ENCODE measurements at regions not wholly inside any gene's neighbourhood (a gene's known extent, or its start where the extent isn't known, plus 50 kb on each side); places are given as distances from the start of the nearest gene placed in this dataset.
"Not testable (repeated sequence)": the region's sequence is repeated elsewhere in the genome, so short reads cannot be mapped to it uniquely, and the experiment has no call there.

DNA sequence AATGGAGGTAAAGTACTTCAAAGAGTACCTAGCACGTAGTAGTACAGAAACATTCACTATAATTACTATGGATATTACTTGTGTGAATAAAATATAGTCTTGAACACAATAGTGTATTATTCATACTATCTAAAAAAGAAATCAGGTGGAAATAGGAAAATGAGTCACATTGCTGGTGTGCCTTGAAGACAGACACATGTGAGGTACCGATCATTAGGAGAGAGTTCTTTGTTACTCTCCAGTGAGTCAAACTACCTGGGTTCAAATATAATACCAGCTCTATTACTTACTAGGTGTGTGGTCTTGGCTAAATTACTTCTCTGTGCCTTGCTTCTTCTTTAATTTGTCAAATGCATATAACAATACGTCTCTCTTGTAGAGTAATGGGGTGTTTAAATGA lies 50.8 kb upstream of the BEND6 start:
- no peak for DNase-seq

DNA sequence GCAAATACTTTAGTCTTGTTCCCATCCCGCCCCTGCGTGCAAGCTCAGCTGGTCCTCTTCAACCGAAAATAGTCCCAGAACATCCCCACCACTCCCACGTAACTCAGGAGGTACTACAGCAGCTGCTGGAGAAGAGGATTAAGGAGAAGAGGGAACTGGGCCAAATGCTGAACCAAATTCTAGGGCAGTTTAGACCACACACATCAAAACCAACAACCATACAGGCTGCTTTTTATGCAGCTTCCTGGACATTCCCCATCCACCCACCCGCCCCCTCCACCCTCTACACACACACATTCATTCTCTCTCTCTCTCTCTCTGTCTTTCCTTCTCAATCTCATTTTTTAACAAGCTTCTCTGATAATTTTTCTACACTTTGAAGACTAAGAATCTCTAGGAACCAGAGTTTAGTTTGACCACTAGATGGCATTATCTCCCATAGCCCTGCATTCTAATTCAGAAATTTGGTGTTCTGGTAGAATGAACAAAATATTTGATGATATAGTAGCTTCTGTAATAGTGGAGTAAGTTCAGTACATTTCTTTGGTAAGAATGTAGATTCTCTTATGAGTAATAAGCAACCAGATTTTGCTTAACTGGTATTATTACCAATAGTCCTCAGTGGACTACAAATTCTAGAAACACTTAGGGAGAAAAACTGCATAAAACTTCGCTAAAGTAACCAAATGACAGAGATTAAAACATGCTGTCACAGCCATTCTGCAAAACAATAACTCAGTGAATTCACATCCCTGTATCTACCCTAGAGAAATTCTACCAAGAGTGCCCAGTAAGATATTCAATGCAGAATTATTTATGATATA lies 52.1 kb upstream of the BEND6 start:
- peak; percentile 4 to 18 for DNase-seq

DNA sequence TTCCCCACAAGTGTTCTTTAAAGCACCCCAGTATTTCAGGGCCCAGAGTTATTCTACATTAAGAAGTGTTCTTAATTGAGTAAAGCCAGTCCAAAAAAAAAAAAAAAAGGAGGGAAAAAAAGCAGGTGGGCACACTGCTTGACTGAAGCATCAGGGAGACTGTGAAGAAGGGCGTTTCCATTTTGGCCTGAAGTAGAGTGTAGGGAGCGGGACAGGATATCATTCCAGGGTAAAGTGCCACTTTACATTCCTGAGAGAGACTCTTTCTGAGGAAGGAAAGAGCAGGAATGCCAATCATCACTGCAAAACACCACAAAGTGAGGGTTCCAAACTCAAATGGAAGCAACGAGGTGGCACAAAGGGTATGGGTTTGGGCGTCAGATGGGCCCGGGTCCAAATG lies 54.1 kb upstream of the BEND6 start:
- no peak for DNase-seq

DNA sequence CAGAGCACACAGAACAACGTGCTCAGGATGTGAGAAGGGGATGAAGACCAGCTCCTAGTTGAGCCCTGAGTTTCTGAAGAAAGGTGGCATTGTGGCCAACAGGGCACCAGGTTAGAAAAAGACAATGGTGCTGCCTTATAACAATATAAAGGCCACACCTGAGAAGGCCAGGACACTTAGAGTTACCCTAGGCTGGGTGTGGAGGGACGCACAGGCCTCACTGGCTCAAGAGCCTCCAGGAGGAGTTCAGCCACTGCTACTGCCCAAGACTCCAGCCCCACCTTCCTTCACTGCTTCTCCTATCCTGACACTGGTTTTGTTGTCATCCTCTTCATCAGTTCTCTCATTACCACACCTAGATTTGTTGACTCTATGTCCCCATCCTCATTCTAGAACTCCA lies 55.2 kb upstream of the BEND6 start:
- DNase-seq, result no peak

DNA sequence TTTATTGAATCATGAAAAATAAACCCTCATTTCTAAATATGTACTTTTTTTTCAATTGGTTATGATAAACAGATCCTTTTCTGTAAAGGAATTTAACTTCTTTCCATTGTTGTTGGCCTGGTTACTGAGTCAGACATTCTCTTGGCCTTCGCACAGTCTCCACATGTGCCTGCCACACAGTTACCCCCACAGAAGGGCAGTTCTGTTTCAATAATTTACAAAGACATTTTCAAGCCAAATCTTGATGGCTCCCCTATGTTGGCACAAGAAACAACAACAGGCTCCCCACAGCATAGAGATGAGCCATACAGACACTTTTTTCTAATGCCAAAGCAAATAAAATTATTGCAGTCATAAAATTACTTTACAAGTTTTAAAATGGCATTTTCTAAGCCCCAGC lies 55.6 kb upstream of the BEND6 start:
- DNase-seq, result no peak

DNA sequence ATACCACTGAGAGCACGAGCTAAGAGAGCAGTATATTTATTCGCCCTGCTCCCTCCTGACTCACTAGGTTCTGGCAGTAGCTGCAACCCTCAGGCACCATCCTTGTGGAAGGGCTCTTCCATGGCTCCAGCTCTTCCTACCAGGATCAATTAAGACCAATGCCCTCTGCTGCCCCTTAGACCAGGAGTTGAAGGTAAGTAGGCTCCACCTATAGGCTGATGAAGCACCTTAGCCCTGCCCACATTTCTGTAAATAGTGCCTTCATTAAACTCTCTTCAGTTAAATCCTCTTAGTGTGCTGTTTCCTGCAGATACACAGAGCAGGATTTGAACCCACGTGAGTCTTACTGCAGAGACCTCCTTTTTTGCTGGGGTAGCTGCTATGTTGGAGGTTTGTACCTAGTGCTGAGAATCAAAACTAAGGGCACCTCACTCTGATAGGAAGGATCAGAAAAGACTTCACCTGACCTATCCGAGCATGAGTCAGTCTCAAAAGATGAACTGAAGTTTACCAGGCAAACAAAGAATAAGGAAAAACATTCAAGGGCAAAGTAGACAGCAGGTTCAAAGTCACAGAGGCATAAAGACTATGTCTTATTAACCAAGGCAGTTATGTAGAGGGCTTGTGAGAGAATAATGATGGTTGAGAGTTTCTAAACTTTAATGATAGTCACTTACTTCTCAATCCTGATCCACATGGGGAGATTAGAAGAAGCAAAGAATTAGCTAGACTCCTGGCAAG lies 56.9 kb upstream of the BEND6 start:
- no peak for DNase-seq

DNA sequence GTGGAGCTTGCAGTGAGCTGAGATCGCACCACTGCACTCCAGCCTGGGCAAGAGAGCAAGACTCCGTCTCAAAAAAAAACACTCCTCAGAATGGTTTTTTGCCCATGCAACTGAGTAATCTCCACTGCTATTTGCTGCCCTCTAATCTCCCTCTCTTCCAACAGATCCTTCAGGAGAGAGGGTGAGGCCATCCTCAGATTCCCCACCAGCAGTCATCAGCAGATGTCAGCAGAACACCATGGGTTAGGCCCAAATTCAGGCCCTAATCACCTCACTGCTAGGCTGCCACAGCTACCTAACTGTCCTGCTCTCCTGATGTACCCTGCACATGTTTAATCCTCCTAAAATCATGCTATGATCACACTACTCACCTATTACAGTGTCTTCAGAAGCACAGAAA lies 63.2 kb upstream of the BEND6 start:
- no peak for DNase-seq

DNA sequence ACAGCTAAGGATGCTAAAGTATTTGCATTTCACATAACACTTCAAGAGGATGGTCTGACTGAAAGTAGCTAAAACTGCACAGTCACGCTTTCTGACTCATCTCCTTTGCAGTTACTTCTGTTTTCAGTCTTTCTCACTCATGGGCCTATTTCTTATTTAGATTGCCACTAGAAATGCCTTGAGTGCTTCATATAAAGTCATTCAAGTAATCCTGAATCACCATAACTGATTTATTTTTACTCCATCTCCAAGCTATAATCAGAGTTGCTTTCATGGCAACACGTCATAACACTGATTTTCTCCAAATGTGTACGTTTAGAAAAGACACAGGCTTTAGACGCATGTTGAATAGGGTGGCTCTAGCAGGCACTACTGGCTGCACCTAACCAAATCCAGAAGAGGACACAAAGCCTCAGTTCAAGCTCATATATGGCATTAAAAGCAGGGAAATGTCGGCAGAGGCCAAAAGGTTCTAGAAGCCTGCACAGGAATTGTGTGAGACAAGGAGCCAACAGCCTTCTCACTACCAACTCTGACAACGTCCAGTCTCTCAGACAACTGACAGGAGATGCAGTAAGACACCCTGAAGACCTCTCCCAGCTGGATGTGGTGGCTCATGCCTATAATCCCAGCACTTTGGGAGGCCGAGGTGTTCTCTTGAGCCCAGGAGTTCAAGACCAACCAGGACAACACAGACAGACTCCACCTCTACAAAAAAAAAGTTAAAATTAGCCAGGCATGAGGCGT lies 64.1 kb upstream of the BEND6 start:
- no peak for DNase-seq

DNA sequence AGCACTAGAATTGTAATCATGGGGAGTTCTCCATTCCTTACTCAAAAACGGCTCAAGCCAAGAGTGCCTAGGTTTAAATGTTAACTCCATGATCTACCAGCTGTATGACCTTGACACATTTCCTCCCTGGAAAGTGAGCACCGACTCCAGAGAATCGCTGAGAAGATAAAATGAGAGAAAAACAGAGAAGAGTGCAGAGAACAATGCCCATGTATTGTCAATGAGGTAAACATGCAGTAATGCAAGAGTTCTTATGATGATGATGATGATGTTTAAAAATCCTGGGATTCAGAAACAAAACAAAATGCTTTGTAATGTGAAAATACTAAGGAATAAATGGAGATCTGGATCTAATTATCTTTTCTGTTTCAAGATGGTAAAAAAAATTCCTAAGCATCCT lies 64.8 kb upstream of the BEND6 start:
- no peak for DNase-seq

DNA sequence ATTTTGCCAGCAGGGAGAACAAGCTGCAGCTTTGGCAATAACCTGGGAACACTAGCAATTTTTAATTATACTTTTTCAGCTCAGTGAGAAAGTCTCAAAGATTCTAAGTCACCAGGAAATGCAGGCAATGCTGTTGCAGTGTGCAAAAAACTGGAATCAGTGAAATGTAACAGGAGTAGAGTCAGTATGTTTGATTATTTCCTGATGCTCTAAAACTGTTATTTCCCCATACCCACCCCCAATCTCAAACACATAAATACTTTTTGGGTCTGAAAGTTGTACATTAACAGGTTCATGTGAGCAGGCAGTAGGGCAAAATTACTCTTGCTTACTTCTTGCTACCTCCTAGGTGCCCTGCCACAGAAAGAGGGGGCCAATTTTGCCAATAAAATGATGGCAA lies 65.4 kb upstream of the BEND6 start:
- DNase-seq, result no peak

DNA sequence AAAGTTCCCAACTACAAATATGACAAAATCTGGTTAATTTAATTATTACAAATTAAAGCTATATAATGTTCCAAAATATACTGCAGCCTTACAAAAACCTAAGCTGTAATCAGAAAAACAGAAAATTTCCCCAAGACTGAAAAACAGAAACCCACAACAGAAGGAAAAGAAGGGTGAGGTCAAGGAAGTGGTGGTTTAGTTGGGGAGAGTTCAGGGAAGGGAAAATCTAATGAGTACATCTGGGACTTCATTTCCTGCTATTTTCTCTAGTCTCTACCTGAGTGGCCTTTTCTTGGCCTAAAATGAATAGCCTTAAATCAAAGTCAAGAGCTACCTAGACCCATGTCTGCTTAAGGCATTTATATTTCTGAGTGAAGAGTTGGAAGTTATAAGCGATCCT lies 66.2 kb upstream of the BEND6 start:
- DNase-seq, result no peak

DNA sequence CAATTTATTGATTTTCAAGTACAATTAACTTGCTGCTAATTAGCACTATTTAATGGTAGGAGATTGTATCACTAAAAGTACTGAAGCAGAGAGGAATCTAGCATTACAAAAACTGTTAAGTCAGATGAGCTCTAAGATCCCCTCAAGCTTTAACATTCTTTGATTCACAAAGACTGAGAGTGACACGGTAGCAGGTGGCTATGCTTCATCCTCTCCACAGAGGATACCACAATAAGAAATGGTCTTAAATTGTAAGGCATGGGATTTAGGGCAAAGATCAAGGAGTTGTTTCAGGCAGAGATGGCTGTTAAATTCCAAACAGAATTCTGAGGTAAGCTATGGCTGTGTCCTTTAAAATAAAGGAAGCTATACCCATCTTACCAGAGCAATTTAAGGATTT lies 67.8 kb upstream of the BEND6 start:
- no peak for DNase-seq

DNA sequence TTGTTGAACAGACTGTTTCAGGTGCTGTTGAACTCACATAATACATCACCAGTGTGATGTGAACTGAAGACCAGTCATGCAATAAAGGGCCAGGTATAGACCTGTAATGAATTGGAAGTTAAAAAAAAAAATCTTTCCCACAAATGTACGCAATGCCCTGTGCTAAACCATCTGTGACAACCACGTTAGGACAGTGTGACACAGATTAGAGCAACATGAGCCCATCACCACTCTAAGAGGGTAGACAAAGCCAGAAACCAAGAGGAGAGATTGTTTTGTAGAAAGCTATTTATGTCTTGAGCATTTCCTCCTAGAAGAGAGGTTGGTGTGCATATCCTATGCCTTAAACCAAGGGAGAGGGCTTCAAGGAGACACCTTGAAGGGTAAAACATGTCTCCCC lies 77.0 kb upstream of the BEND6 start:
- no peak for DNase-seq

DNA sequence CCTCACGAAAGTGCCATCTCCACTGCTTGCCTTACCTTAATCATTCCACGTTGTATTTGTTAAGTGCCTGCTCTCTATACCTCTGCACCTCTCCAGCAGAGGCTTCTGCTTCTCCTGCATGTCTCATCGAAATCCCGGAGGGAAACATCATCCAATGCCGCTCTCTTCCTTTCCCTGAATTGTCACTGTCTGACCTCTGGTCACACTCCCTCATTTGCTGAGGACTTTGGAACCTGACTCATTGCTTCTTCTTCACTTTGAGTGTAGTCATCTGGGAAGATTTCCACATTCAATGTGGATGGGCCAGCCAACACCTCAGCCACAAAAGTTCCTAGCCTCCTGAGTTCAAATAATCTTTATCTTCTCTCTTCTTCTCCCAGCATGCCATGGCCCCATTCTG lies 78.9 kb upstream of the BEND6 start:
- no peak for DNase-seq

DNA sequence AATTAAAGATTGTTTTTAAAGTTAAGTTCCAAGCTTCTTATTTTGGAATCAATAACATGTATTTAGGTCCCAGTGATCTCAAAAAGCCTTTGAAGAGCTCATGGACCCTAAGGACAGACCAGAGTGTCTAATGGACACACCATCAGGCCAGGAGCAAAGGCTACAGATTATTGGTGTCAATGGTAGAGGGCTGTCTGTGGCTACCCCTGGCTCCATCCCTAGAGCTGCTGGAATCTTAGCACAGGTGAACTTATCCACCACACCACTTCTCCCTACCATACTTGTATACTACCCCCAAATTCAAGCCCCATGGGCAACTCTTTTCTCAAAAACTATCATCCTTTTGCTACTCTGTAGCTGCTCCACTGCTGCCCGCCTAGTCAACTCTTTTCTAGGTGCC lies 79.4 kb upstream of the BEND6 start:
- DNase-seq, result no peak

DNA sequence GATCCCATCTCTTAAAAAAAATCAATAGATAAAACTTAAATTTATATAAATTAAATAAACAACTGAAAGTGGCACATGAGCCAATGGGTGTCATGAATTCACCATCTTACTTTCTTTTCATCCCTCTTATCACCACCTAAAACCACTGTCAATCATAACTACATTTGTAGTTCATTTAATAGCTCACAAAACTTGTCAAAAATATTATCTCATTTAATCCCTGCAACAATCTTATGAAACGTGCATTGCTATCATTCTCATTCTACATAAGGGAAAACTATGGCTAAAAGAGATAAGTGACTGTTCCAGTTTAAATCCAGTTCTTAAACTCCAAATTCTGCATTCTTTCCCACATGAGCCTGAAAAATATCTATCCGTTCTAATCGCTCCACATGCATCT lies 80.6 kb upstream of the BEND6 start:
- DNase-seq, result no peak

DNA sequence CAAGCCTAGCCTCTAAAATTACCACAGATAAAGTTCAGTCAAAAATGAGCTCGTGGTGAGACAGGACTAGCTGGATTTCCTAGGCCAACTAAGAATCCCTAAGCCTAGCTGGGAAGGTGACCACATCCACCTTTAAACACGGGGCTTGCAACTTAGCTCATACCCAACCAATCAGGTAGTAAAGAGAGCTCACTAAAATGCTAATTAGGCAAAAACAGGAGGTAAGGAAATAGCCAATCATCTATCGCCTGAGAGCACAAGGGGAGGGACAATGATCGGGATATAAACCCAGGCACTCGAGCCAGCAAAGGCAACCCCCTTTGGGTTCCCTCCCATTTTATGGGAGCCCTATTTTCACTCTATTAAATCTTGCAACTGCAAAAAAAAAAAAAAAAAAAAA lies 84.9 kb upstream of the BEND6 start:
- not testable (repeated sequence) for DNase-seq

DNA sequence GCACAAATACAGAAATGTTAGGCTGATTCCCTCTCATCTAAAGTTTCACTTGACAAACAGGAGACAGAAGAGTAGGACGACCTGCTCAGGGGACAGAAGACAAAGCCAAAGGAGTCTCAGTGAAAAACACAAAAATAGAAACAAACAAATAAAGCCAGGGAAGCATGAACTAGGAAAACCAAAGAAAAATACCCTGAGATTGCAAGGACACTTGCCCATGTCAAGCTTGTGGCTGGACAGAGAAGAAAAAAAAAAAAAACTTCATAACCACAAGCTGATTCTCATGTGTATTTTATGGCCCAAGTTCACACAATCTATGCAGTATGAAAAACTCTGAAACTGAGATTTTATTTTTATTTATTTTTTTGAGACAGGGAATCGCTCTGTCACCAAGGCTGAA lies 85.6 kb upstream of the BEND6 start:
- no peak for DNase-seq

DNA sequence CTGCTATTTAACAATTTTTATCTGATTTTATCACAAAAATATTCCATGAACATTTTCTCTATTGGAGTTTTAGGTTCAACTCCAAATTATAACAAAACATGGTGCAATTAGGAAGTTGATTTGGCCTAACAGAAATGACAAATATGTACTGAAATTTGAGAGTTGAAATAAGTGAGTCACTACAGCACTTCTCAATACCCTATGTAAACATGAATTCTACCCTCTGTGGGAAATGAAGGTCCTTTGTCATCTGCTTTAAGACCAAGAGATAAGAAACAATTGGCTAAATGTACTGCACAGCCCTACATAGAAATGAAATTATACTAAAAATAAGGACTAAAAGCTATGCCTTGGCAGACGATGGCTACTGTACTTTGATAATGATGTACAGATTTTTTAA lies 86.2 kb upstream of the BEND6 start:
- DNase-seq, result no peak

DNA sequence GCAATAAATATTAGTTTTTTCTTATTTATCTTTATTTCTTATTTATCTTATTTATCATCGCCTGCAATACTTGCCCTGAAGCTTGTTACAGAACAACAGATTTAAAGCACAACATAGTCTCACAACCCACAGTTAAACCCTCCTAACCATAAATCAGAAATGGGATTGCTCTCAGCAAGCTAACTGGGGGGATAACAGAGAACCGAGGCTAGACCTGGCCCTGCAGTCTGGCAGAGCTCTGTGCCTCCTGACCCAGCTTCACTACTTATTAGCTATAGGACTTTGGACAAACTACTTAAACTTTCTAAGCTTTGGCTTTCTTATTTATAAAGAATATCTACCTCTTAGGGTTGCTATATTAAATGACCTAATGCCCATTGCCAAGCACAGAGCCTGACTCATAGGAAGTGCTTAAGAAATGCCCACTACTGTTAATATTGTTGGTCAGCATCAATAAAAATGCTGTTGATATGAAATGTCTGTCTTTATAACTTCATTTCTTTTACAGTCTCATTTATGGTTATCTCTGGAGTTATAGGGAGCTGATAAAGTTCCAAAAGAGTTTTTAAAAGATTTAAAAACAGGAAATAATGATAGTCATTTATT lies 87.9 kb upstream of the BEND6 start:
- no peak for DNase-seq

DNA sequence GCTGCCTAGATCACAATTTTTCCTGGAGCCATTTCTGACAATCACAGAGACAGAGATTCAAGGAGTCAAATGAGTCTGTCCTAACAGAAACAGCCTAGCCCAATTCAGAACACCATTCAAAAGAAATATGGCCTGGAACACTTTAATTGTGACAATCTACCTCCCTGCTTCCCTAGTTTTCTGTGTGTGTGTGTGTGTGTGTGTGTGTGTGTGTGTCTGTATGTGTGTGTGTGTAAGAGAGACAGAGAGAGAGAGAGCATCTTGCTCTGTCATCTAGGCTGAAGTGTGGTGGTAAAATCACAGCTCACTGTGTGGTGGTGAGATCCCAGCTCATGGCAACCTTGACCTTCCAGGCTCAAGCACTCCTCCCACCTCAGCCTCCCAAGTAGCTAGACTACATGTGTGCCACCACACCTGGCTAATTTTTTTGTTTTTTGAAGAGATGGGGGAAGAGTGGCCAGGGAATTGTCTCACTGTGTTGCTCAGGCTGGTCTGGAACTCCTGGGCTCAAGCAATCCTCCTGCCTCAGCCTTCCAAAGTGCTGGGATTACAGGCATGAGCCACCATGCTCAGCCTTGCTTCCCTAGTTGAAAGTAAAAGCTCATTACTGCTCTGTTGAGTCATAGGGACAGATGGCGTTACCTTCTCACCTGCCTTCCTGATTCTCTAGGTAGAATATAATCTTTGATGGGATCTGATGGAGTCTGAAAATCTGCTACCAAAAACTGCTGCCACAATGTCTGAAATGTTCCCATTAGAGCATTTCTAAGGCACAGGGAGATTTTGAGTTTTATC lies 89.6 kb upstream of the BEND6 start:
- no peak for DNase-seq

DNA sequence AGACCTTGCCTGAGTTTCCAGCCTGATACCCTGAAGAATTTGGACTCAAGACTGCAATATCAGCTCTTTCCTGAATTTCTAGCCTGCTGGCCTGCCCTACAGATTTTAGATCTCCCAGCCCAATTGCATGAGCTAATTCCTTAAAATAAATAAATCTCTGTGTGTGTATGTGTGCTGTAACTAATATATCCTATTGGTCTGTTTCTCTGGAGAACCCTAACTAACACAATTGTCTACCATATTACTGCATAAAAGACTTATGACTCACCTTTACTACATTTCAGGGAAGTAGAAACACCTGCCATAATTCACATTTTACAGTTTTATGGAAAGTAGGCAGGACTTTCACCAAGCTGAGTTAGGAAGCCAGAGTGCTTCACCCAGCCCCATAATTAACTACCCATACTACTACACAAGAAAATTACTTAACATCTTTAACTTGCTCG lies 90.7 kb upstream of the BEND6 start:
- peak in 1 of 2 experiments; percentile 28 for DNase-seq

DNA sequence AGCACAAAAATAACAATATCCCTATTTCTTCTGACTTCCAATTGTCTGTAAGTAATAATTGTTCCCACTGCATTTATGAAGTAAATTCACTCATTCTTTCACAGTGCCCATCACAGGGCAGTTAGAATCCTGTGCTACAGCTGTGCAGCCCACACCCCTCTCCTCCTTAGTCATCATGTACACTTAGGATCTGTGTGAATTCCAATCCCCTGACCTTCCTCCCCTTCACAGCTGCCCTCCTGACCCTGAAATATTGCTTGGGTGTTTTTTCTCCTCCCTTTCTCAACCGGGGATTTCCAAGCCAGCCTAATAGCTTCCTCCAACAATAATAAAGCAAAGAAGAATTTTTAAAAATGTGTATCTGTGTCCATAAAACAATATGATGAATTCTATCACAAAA lies 91.5 kb upstream of the BEND6 start:
- no peak for DNase-seq

Measured in NCI-H2081 (cell line).